ENCODE measurements at regions not wholly inside any gene's neighbourhood (a gene's known extent, or its start where the extent isn't known, plus 50 kb on each side); places are given as distances from the start of the nearest gene placed in this dataset.

DNA sequence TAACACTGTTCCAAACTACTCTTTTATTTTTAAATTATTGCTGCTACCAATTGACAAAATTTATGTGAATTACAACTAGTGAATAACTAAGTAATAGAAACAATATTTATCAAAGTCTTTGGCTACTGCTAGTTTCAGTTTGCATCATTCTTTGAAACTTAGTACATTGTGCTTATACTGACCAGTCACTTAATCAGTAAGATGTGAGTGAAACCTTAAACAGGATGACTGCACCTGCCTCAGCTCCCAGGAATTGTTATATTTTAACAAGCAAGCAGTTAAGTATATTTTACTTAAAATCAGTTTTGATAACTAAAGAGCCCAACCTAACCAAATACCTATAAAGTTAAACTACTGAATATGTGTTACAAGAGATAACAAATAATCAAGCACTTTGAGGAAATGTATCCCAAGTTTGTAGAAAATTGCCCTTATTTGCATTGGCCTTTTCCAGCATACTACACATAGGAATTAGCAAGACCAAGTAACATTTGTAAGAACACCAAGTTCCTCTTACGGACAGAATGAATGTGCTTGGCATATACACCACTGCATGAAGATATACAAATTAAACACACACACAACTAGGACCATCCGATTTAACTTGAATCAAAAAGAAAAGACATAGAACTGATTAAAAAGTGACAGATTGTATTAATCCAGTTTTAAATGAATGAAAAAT lies 545.5 kb upstream of the DAB2 start:
- TF ChIP-seq, protein P1, sequence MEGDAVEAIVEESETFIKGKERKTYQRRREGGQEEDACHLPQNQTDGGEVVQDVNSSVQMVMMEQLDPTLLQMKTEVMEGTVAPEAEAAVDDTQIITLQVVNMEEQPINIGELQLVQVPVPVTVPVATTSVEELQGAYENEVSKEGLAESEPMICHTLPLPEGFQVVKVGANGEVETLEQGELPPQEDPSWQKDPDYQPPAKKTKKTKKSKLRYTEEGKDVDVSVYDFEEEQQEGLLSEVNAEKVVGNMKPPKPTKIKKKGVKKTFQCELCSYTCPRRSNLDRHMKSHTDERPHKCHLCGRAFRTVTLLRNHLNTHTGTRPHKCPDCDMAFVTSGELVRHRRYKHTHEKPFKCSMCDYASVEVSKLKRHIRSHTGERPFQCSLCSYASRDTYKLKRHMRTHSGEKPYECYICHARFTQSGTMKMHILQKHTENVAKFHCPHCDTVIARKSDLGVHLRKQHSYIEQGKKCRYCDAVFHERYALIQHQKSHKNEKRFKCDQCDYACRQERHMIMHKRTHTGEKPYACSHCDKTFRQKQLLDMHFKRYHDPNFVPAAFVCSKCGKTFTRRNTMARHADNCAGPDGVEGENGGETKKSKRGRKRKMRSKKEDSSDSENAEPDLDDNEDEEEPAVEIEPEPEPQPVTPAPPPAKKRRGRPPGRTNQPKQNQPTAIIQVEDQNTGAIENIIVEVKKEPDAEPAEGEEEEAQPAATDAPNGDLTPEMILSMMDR (conservative IDR thresholded peaks at IDR 0.05; ENCODE audit: low read length) = no peak
- no peak for TF ChIP-seq EZH2phosphoT487 (IDR thresholded peaks at IDR 0.05; ENCODE audit: borderline replicate concordance)

Data from Loucy (cell line).